ENCODE measurements at regions not wholly inside any gene's neighbourhood (a gene's known extent, or its start where the extent isn't known, plus 50 kb on each side); places are given as distances from the start of the nearest gene placed in this dataset.
A peak's percentile ranks its signal among the peaks of the same experiment; 100 is the strongest.

- no peaks in the 10 kb centered on the region for H3K9me3 Mint-ChIP-seq
- H3K4me3 Mint-ChIP-seq, result no peak overlapping the region
- no peaks in the 10 kb centered on the region for H3K4me1 Mint-ChIP-seq
- POLR2A ChIA-PET, result no interaction called here
- CTCF ChIA-PET, result no interaction called here
- no peaks in the 10 kb centered on the region for H3K27me3 Mint-ChIP-seq
- Histone ChIP-seq H3K4me1 (ENCODE audit: control insufficient read depth in 1 of 2, extremely low read depth in 1 of 2, insufficient read depth in 2 of 2, low read length in 2 of 2) (no peaks in the 10 kb centered on the region), H3K36me3 (ENCODE audit: control insufficient read depth in 2 of 2, extremely low read depth in 1 of 2, insufficient read depth in 1 of 2, low read length in 1 of 2) (no peaks in the 10 kb centered on the region), H3K27ac (ENCODE audit: low read length) (no peak overlapping the region), H3K9me3 (no peaks in the 10 kb centered on the region), H3K27me3 (replicated peaks in 1 of 2; ENCODE audit: control insufficient read depth in 2 of 2, extremely low read depth in 1 of 2, insufficient read depth in 2 of 2, low read length in 1 of 2) (no peaks in the 10 kb centered on the region), H3K4me3 (ENCODE audit: control insufficient read depth in 1 of 2, extremely low read depth in 1 of 2, low read length in 1 of 2) (no peak overlapping the region)
- no peaks in the 10 kb centered on the region for H3K36me3 Mint-ChIP-seq
- DNase-seq, result no peak
- ATAC-seq (replicated peaks in 1 of 4), result no peak
- 89% methylated on average over 3 of the region's 7 CpGs for WGBS (ENCODE audit: insufficient coverage)
- H3K27ac Mint-ChIP-seq, result no peak overlapping the region
Observed at GRCh38 chr2:193505620-193506019, 1310.9 kb upstream of the TMEFF2 start.

GRCh38 chr2:193502363-193503035, 1307.8 kb upstream of the TMEFF2 start:
- no peak overlapping the region for H3K27ac Mint-ChIP-seq
- H3K27me3 Mint-ChIP-seq, result no peaks in the 10 kb centered on the region

GRCh38 chr2:193496786-193497185, 1302.1 kb upstream of the TMEFF2 start:
- Mint-ChIP-seq H3K4me1 (no peaks in the 10 kb centered on the region), H3K9me3 (no peaks in the 10 kb centered on the region), H3K4me3 (no peak overlapping the region), H3K27me3 (no peaks in the 10 kb centered on the region), H3K27ac (no peak overlapping the region), H3K36me3 (no peaks in the 10 kb centered on the region)
- DNase-seq, result no peak
- H3K27ac ChIP-seq (ENCODE audit: low read length), result no peak overlapping the region
- H3K4me1 ChIP-seq (ENCODE audit: control insufficient read depth in 1 of 2, extremely low read depth in 1 of 2, insufficient read depth in 2 of 2, low read length in 2 of 2), result no peaks in the 10 kb centered on the region
- WGBS (ENCODE audit: insufficient coverage), result 60% methylated on average over 2 of the region's 2 CpGs
- ChIA-PET CTCF (no interaction called here), POLR2A (no interaction called here)
- no peaks in the 10 kb centered on the region for H3K36me3 ChIP-seq (ENCODE audit: control insufficient read depth in 2 of 2, extremely low read depth in 1 of 2, insufficient read depth in 1 of 2, low read length in 1 of 2)
- no peaks in the 10 kb centered on the region for H3K9me3 ChIP-seq
- ATAC-seq (replicated peaks in 1 of 4), result no peak
- no peaks in the 10 kb centered on the region for H3K27me3 ChIP-seq (replicated peaks in 1 of 2; ENCODE audit: control insufficient read depth in 2 of 2, extremely low read depth in 1 of 2, insufficient read depth in 2 of 2, low read length in 1 of 2)
- no peak overlapping the region for H3K4me3 ChIP-seq (ENCODE audit: control insufficient read depth in 1 of 2, extremely low read depth in 1 of 2, low read length in 1 of 2)

More at GRCh38 chr2:193502363-193503035, 1307.8 kb upstream of the TMEFF2 start:
- Histone ChIP-seq H3K27ac (ENCODE audit: low read length) (no peak overlapping the region), H3K27me3 (replicated peaks in 1 of 2; ENCODE audit: control insufficient read depth in 2 of 2, extremely low read depth in 1 of 2, insufficient read depth in 2 of 2, low read length in 1 of 2) (no peaks in the 10 kb centered on the region), H3K9me3 (no peaks in the 10 kb centered on the region), H3K4me3 (ENCODE audit: control insufficient read depth in 1 of 2, extremely low read depth in 1 of 2, low read length in 1 of 2) (no peak overlapping the region), H3K4me1 (ENCODE audit: control insufficient read depth in 1 of 2, extremely low read depth in 1 of 2, insufficient read depth in 2 of 2, low read length in 2 of 2) (no peaks in the 10 kb centered on the region), H3K36me3 (ENCODE audit: control insufficient read depth in 2 of 2, extremely low read depth in 1 of 2, insufficient read depth in 1 of 2, low read length in 1 of 2) (no peaks in the 10 kb centered on the region)
- Mint-ChIP-seq H3K36me3 (no peaks in the 10 kb centered on the region), H3K4me3 (no peak overlapping the region), H3K4me1 (no peaks in the 10 kb centered on the region), H3K9me3 (no peaks in the 10 kb centered on the region)
- ChIA-PET CTCF (no interaction called here), POLR2A (no interaction called here)
- ATAC-seq (replicated peaks in 1 of 4), result no peak
- DNase-seq, result no peak
- 88% methylated on average over 38 of the region's 42 CpGs for WGBS (ENCODE audit: insufficient coverage)

- Histone ChIP-seq H3K4me1 (ENCODE audit: control insufficient read depth in 1 of 2, extremely low read depth in 1 of 2, insufficient read depth in 2 of 2, low read length in 2 of 2) (no peaks in the 10 kb centered on the region), H3K4me3 (ENCODE audit: control insufficient read depth in 1 of 2, extremely low read depth in 1 of 2, low read length in 1 of 2) (no peak overlapping the region), H3K27ac (ENCODE audit: low read length) (no peak overlapping the region), H3K27me3 (replicated peaks in 1 of 2; ENCODE audit: control insufficient read depth in 2 of 2, extremely low read depth in 1 of 2, insufficient read depth in 2 of 2, low read length in 1 of 2) (no peaks in the 10 kb centered on the region), H3K36me3 (ENCODE audit: control insufficient read depth in 2 of 2, extremely low read depth in 1 of 2, insufficient read depth in 1 of 2, low read length in 1 of 2) (no peaks in the 10 kb centered on the region), H3K9me3 (no peaks in the 10 kb centered on the region)
- Mint-ChIP-seq H3K36me3 (no peaks in the 10 kb centered on the region), H3K4me3 (peak overlapping the region in 2 of 3 donors; percentile 47 to 51), H3K27me3 (no peaks in the 10 kb centered on the region), H3K4me1 (peaks cover 0 to 2% (median 0%) of the 10 kb centered on the region in 3 donors), H3K27ac (no peak overlapping the region), H3K9me3 (peaks cover 0 to 4% (median 2%) of the 10 kb centered on the region in 3 donors)
- ChIA-PET CTCF (no interaction called here), POLR2A (no interaction called here)
- DNase-seq (no peak), ATAC-seq (replicated peaks in 1 of 4) (no peak)
- no CpG with 5 or more reads among the region's 3 CpGs for WGBS (ENCODE audit: insufficient coverage)
Observed at GRCh38 chr2:193482557-193482956, 1287.8 kb upstream of the TMEFF2 start.

GRCh38 chr2:193480187-193480586, 1285.5 kb upstream of the TMEFF2 start:
- Mint-ChIP-seq H3K4me3 (no peak overlapping the region), H3K36me3 (no peaks in the 10 kb centered on the region), H3K27me3 (no peaks in the 10 kb centered on the region), H3K4me1 (peaks cover 0 to 6% (median 0%) of the 10 kb centered on the region in 3 donors), H3K27ac (no peak overlapping the region), H3K9me3 (peaks cover 0 to 2% (median 0%) of the 10 kb centered on the region in 3 donors)
- H3K36me3 ChIP-seq (ENCODE audit: control insufficient read depth in 2 of 2, extremely low read depth in 1 of 2, insufficient read depth in 1 of 2, low read length in 1 of 2), result no peaks in the 10 kb centered on the region
- ChIA-PET CTCF (no interaction called here), POLR2A (no interaction called here)
- peaks cover 0 to 10% of the 10 kb centered on the region in 2 experiments for H3K4me1 ChIP-seq (ENCODE audit: control insufficient read depth in 1 of 2, extremely low read depth in 1 of 2, insufficient read depth in 2 of 2, low read length in 2 of 2)
- H3K27me3 ChIP-seq (replicated peaks in 1 of 2; ENCODE audit: control insufficient read depth in 2 of 2, extremely low read depth in 1 of 2, insufficient read depth in 2 of 2, low read length in 1 of 2), result no peaks in the 10 kb centered on the region
- no peaks in the 10 kb centered on the region for H3K9me3 ChIP-seq
- WGBS (ENCODE audit: insufficient coverage), result 50% methylated on average over 1 of the region's 1 CpG
- no peak overlapping the region for H3K27ac ChIP-seq (ENCODE audit: low read length)
- no peak overlapping the region for H3K4me3 ChIP-seq (ENCODE audit: control insufficient read depth in 1 of 2, extremely low read depth in 1 of 2, low read length in 1 of 2)
- no peak for DNase-seq
- ATAC-seq (replicated peaks in 1 of 4), result no peak

GRCh38 chr2:193476171-193476800, 1281.6 kb upstream of the TMEFF2 start:
- no peaks in the 10 kb centered on the region for H3K36me3 Mint-ChIP-seq
- peaks cover 0 to 4% (median 0%) of the 10 kb centered on the region in 3 donors for H3K4me1 Mint-ChIP-seq
- H3K4me3 ChIP-seq (ENCODE audit: control insufficient read depth in 1 of 2, extremely low read depth in 1 of 2, low read length in 1 of 2), result no peak overlapping the region
- peaks cover 0 to 8% (median 5%) of the 10 kb centered on the region in 3 donors for H3K9me3 Mint-ChIP-seq
- DNase-seq (peak in 5 of 35 experiments; percentile 0 to 4 (median 0)), ATAC-seq (replicated peaks in 1 of 4) (peak in 2 of 4 experiments; percentile 23 to 42)
- no peaks in the 10 kb centered on the region for H3K27me3 ChIP-seq (replicated peaks in 1 of 2; ENCODE audit: control insufficient read depth in 2 of 2, extremely low read depth in 1 of 2, insufficient read depth in 2 of 2, low read length in 1 of 2)
- POLR2A ChIA-PET, result no interaction called here
- 33% methylated on average over 2 of the region's 6 CpGs for WGBS (ENCODE audit: insufficient coverage)
- H3K4me1 ChIP-seq (ENCODE audit: control insufficient read depth in 1 of 2, extremely low read depth in 1 of 2, insufficient read depth in 2 of 2, low read length in 2 of 2), result peaks cover 0 to 10% of the 10 kb centered on the region in 2 experiments
- H3K27ac Mint-ChIP-seq, result no peak overlapping the region
- no peaks in the 10 kb centered on the region for H3K36me3 ChIP-seq (ENCODE audit: control insufficient read depth in 2 of 2, extremely low read depth in 1 of 2, insufficient read depth in 1 of 2, low read length in 1 of 2)
- H3K9me3 ChIP-seq, result no peaks in the 10 kb centered on the region
- no peaks in the 10 kb centered on the region for H3K27me3 Mint-ChIP-seq
- no peak overlapping the region for H3K27ac ChIP-seq (ENCODE audit: low read length)
- no peak overlapping the region for H3K4me3 Mint-ChIP-seq
- CTCF ChIA-PET, result no interaction called here

Data from T-cell (primary cell).